ENCODE measurements at regions not wholly inside any gene's neighbourhood (a gene's known extent, or its start where the extent isn't known, plus 50 kb on each side); places are given as distances from the start of the nearest gene placed in this dataset.

GRCh38 chr16:35409503-35409902 lies 1950.1 kb downstream of the TP53TG3F start:
- DNase-seq (ENCODE audit: low spot score in 2 of 2, unreplicated experiment in 2 of 2) = no peak
- Mint-ChIP-seq H3K4me3 (no peak overlapping the region), H3K27me3 (ENCODE audit: low read depth) (no peaks in the 10 kb centered on the region), H3K9me3 (peaks cover 67% of the 10 kb centered on the region), H3K27ac (no peak overlapping the region), H3K4me1 (no peaks in the 10 kb centered on the region), H3K36me3 (no peaks in the 10 kb centered on the region)
- no peak for TF ChIP-seq CTCF (IDR thresholded peaks at IDR 0.05; ENCODE audit: unreplicated experiment)

GRCh38 chr16:35410438-35410837 lies 1951.0 kb downstream of the TP53TG3F start:
- no peak for DNase-seq (ENCODE audit: low spot score in 2 of 2, unreplicated experiment in 2 of 2)
- Mint-ChIP-seq H3K36me3 (no peaks in the 10 kb centered on the region), H3K27me3 (ENCODE audit: low read depth) (no peaks in the 10 kb centered on the region), H3K9me3 (peaks cover 70% of the 10 kb centered on the region), H3K4me3 (no peak overlapping the region), H3K4me1 (no peaks in the 10 kb centered on the region), H3K27ac (no peak overlapping the region)
- TF ChIP-seq CTCF (IDR thresholded peaks at IDR 0.05; ENCODE audit: unreplicated experiment) = no peak

- no peak for DNase-seq (ENCODE audit: low spot score in 2 of 2, unreplicated experiment in 2 of 2)
- no peaks in the 10 kb centered on the region for H3K36me3 Mint-ChIP-seq
- no peaks in the 10 kb centered on the region for H3K4me1 Mint-ChIP-seq
- H3K27ac Mint-ChIP-seq = no peak overlapping the region
- H3K4me3 Mint-ChIP-seq = no peak overlapping the region
- no peaks in the 10 kb centered on the region for H3K27me3 Mint-ChIP-seq (ENCODE audit: low read depth)
- peaks cover 70% of the 10 kb centered on the region for H3K9me3 Mint-ChIP-seq
- no peak for TF ChIP-seq CTCF (IDR thresholded peaks at IDR 0.05; ENCODE audit: unreplicated experiment)
These were observed 1951.7 kb downstream of the TP53TG3F start for GRCh38 chr16:35411156-35411555.

GRCh38 chr16:35414139-35414538 lies 1954.7 kb downstream of the TP53TG3F start:
- no peak for TF ChIP-seq CTCF (IDR thresholded peaks at IDR 0.05; ENCODE audit: unreplicated experiment)
- H3K4me3 Mint-ChIP-seq = no peak overlapping the region
- DNase-seq (ENCODE audit: low spot score in 2 of 2, unreplicated experiment in 2 of 2) = no peak
- no peaks in the 10 kb centered on the region for H3K4me1 Mint-ChIP-seq
- no peaks in the 10 kb centered on the region for H3K36me3 Mint-ChIP-seq
- no peaks in the 10 kb centered on the region for H3K27me3 Mint-ChIP-seq (ENCODE audit: low read depth)
- peaks cover 65% of the 10 kb centered on the region for H3K9me3 Mint-ChIP-seq
- no peak overlapping the region for H3K27ac Mint-ChIP-seq

GRCh38 chr16:35414563-35414962 lies 1955.2 kb downstream of the TP53TG3F start:
- TF ChIP-seq CTCF (IDR thresholded peaks at IDR 0.05; ENCODE audit: unreplicated experiment) = no peak
- Mint-ChIP-seq H3K36me3 (no peaks in the 10 kb centered on the region), H3K9me3 (peaks cover 68% of the 10 kb centered on the region), H3K27ac (no peak overlapping the region), H3K4me1 (no peaks in the 10 kb centered on the region), H3K27me3 (ENCODE audit: low read depth) (no peaks in the 10 kb centered on the region), H3K4me3 (no peak overlapping the region)
- DNase-seq (ENCODE audit: low spot score in 2 of 2, unreplicated experiment in 2 of 2) = no peak

GRCh38 chr16:35425270-35425669 lies 1965.9 kb downstream of the TP53TG3F start:
- peaks cover 65% of the 10 kb centered on the region for H3K9me3 Mint-ChIP-seq
- no peaks in the 10 kb centered on the region for H3K36me3 Mint-ChIP-seq

More at GRCh38 chr16:35425270-35425669, 1965.9 kb downstream of the TP53TG3F start:
- DNase-seq (ENCODE audit: low spot score in 2 of 2, unreplicated experiment in 2 of 2) = no peak
- H3K27ac Mint-ChIP-seq = no peak overlapping the region
- H3K4me1 Mint-ChIP-seq = no peaks in the 10 kb centered on the region
- H3K27me3 Mint-ChIP-seq (ENCODE audit: low read depth) = no peaks in the 10 kb centered on the region
- no peak overlapping the region for H3K4me3 Mint-ChIP-seq
- no peak for TF ChIP-seq CTCF (IDR thresholded peaks at IDR 0.05; ENCODE audit: unreplicated experiment)
